AG04450 (cell line): ENCODE measurements at regions not wholly inside any gene's neighbourhood (a gene's known extent, or its start where the extent isn't known, plus 50 kb on each side); places are given as distances from the start of the nearest gene placed in this dataset.

ENCODE experiments used
- CTCF ChIA-PET: fragments of 300-600, 350-600 bp; formaldehyde crosslinking; extraction: SDS; loops from one replicate; lab custom pipeline; 2022; ENCODE audit warnings: antibody characterized with exemption, inconsistent platforms; lab: Charles Lee
- POLR2A ChIA-PET: fragments of 350-600 bp; formaldehyde crosslinking; extraction: SDS; loops from one replicate; lab custom pipeline; 2021; ENCODE audit warnings: antibody characterized with exemption, inconsistent platforms; lab: Yijun Ruan, JAX
- DNase-seq: peaks from one replicate; pipeline ENCODE4 v3.0.0-alpha.2; 2011; ENCODE audit warnings: low read depth, low spot score
- H3K27ac ChIP-seq: one replicate; pipeline ENCODE4 v1.5.1; 2012; ENCODE audit warnings: low read depth, low read length, control low read depth
- H3K27me3 ChIP-seq: one replicate; pipeline ENCODE4 v1.6.0; 2012; ENCODE audit warnings: low read length; ENCODE audit not compliant: control insufficient read depth, insufficient read depth
- H3K4me3 ChIP-seq: 2 replicates; pipeline ENCODE4 v1.5.1; 2011; ENCODE audit warnings: mild to moderate bottlenecking, low read depth, low read length, control low read depth
- H3K9me3 ChIP-seq: 2 replicates; pipeline ENCODE4 v1.5.1; 2012; ENCODE audit warnings: low read length; ENCODE audit not compliant: control insufficient read depth, insufficient read depth
- TF ChIP-seq, protein P1 (sequence below): IDR thresholded peaks from 2 replicates; pipeline ENCODE4 v1.5.1; 2011; ENCODE audit warnings: low read depth, low read length, control low read depth, inconsistent platforms

DNA sequence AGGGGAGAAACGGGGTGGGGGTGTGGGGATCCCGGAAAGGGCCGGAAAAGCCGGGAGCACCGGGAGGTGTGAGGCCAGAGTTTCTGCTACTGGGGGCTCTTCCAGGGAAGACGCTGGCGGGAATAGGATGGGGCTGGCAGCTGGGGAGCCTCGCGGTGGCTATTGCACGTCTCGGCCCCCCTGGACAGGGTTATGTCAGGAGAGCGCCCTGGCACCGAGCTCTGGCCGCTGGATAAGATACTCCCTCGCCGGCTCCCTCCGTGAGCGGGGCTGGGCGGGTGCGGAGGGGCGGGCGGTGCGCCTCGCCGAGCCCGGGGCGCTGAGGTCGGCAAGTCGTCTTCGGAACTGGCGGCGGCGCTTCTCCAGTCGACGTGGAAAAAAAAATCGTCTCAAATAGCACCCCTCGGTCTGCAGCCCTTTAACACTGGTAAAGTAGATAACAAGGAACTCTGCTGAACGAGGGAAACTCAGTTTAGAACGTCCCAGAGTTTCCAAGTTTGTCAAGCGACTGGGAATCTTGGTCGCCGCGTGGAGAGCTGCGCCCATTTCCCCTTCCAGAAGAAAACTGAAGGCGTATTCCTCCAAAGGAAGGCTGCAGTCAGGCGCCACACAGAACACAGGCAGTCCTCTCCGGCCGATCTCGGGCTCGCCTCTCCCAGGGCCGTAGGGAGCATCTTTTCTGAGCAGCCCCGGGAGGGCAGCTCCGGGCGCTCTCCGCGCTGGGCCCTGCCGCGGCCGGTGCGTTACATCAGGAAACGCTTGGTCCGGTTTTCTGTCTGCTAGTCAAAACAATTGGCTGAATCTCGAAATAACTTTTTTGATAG lies 115.1 kb downstream of the KCNRG start:
- ChIA-PET POLR2A (interaction anchor here (0.6 kb wide), 2 partner anchors 194 to 366 kb away, joined by 3 to 10 read pairs; partner anchors contain the start of gene SPRYD7), CTCF (interaction anchor here (0.5 kb wide), 1 partner anchor 937 kb away, joined by 3 read pairs; no protein-coding TSS in a partner anchor)
- peaks cover 69% of the 10 kb centered on the region for H3K27me3 ChIP-seq
- no peak for DNase-seq
- TF ChIP-seq, protein P1, sequence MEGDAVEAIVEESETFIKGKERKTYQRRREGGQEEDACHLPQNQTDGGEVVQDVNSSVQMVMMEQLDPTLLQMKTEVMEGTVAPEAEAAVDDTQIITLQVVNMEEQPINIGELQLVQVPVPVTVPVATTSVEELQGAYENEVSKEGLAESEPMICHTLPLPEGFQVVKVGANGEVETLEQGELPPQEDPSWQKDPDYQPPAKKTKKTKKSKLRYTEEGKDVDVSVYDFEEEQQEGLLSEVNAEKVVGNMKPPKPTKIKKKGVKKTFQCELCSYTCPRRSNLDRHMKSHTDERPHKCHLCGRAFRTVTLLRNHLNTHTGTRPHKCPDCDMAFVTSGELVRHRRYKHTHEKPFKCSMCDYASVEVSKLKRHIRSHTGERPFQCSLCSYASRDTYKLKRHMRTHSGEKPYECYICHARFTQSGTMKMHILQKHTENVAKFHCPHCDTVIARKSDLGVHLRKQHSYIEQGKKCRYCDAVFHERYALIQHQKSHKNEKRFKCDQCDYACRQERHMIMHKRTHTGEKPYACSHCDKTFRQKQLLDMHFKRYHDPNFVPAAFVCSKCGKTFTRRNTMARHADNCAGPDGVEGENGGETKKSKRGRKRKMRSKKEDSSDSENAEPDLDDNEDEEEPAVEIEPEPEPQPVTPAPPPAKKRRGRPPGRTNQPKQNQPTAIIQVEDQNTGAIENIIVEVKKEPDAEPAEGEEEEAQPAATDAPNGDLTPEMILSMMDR = no peak
- peaks cover 49% of the 10 kb centered on the region for H3K9me3 ChIP-seq
- H3K27ac ChIP-seq = no peak overlapping the region
- peak overlapping the region; percentile 53 for H3K4me3 ChIP-seq

DNA sequence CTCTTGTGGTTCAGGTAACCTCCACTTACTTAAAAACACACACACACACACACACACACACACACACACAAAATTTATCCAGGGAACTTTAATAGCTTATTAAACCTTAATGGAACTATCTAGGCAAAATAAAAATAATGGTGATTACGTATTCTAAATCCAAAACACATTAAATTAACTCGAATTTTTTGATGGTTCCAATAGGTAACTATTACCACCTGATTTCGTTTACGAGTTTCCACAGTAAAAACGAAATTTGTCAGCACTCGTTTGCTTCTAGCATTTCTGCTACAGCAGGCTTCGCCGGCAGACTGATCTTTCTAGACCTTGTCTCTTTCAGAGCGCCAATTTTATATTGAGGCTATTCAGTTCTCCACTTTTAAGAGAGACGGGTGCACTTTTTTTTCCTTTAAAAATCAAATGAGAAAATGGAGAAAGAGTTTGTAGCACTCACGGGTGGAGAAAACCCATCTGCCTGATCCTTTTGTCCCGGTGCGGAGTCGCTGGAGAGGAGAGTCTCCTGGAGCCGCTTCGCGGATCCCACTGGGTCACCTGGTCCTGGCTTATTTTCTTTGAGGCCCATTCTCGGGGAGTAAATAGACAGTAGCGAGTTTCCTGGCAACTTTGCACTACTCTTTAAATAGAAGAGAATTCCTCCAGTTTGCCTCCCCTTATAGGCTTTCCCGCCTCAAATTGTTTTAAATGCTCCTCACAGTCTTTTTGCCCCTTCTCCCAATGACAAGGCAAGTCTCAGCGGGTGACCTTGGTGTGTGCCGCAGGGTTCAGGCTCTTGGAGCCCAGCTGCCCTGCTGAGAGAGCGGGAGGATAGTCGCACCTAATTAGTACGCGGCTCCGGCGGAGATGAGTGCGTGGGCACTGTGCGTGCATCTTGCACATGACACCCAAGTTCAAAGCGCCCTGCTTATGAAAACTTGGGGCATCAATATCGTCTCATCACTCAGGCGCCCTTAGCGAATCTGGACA lies 117.0 kb downstream of the KCNRG start:
- Histone ChIP-seq H3K27me3 (peaks cover 75% of the 10 kb centered on the region), H3K4me3 (no peak overlapping the region), H3K27ac (no peak overlapping the region), H3K9me3 (peaks cover 43% of the 10 kb centered on the region)
- POLR2A ChIA-PET = no interaction called here
- TF ChIP-seq, protein P1 = no peak
- CTCF ChIA-PET = interaction anchor here (0.6 to 0.7 kb wide), 2 partner anchors 196 to 399 kb away, joined by 3 read pairs; partner anchors contain the start of gene SPRYD7
- no peak for DNase-seq

DNA sequence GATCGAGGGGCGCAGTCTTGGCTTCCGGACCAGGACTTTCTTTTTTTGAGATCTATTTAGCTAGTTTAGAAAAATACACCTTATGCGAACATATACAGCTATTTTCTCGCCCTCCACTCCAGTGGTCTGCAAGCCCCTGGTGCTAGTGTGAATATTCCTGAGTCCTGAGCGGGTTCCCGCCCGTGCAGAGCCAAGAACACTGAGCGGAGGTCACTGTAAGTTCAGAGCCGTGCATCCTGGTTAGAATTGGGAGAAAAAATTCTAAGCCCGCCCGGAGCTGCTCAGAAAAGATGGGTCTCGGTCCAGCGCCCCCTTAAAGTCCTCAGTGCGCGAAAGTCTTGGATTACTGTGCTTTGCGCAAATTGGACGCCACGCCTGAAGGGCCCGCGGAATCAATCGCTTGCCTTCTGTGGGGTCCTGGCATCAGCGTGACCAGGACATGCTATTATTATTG lies 117.7 kb downstream of the KCNRG start:
- TF ChIP-seq, protein P1 = no peak
- no peak for DNase-seq
- Histone ChIP-seq H3K27ac (no peak overlapping the region), H3K27me3 (peaks cover 71% of the 10 kb centered on the region), H3K9me3 (peaks cover 35% of the 10 kb centered on the region), H3K4me3 (no peak overlapping the region)
- ChIA-PET POLR2A (no interaction called here), CTCF (no interaction called here)

DNA sequence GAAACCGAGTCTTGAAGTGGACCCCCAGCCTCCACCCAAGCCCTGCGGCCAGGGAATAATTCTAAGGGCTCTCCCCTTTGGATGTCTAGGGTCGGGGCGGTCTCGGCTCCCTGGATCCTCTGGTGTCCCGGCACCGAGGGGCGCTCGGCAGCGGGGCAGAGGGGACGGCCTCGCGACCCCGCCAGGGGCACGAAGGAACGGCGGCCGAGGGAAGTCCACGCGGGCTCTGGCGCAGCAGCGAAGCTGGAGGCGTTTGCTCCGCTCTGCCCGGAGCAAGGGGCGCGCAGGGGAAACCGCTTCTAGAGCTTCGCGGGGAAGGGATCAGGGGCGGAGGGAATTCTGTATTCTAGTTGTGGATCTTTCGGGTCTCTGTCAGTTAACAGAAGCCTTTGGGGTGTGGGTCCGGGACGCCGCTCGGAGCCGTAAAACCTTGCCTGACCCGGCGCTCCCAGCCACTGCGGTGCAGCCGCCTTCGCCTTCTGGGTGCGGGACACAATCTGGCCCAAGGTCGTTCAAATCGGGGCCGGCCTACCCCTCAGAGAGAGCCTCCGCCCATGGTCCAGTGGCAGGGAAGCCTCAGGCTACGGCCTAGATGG lies 118.2 kb downstream of the KCNRG start:
- H3K4me3 ChIP-seq = no peak overlapping the region
- no peak overlapping the region for H3K27ac ChIP-seq
- no peak for DNase-seq
- ChIA-PET POLR2A (no interaction called here), CTCF (no interaction called here)
- TF ChIP-seq, protein P1 = no peak
- H3K9me3 ChIP-seq = peaks cover 30% of the 10 kb centered on the region
- H3K27me3 ChIP-seq = peaks cover 66% of the 10 kb centered on the region
